Spleen (tissue), 7 donors: ENCODE measurements at regions not wholly inside any gene's neighbourhood (a gene's known extent, or its start where the extent isn't known, plus 50 kb on each side); places are given as distances from the start of the nearest gene placed in this dataset.

Experiments used
- POLR2A ChIP-seq, 3 donors: fragments of 450-650 bp; IDR thresholded peaks; one replicate each; pipeline ENCODE4 v1.5.1; 2017; ENCODE audit warnings: antibody characterized with exemption in 3 of 3, mild to moderate bottlenecking in 1 of 3
- POLR2AphosphoS5 ChIP-seq, 3 donors: sonication (generic); formaldehyde crosslinking; IDR thresholded peaks; one replicate each; pipeline ENCODE4 v1.5.1; 2017; ENCODE audit warnings: antibody characterized with exemption in 3 of 3
- TF ChIP-seq, protein P1 (sequence below), 11 experiments: fragments of 200-600 bp in 7 of 11; fragments of 450-650 bp in 4 of 11; sonication (generic) in 4 of 11; IDR thresholded peaks in 8 of 11; conservative IDR thresholded peaks in 3 of 11; 1 replicate in 7 of 11; 2 replicates in 4 of 11; pipeline versions ENCODE4 v1.4.0 to v1.8.0; 2016 to 2021; ENCODE audit warnings: antibody characterized with exemption in 11 of 11, inconsistent platforms in 4 of 11, mild to moderate bottlenecking in 1 of 11
- donor health status: DM: no; HTN: no; CAD: no; lungs with moderate emphysema.
- donor health status: DM: no; HTN: no; CAD: no.
- donor health status: DM: no; HTN: no; CAD: no.

- TF ChIP-seq, protein P1, sequence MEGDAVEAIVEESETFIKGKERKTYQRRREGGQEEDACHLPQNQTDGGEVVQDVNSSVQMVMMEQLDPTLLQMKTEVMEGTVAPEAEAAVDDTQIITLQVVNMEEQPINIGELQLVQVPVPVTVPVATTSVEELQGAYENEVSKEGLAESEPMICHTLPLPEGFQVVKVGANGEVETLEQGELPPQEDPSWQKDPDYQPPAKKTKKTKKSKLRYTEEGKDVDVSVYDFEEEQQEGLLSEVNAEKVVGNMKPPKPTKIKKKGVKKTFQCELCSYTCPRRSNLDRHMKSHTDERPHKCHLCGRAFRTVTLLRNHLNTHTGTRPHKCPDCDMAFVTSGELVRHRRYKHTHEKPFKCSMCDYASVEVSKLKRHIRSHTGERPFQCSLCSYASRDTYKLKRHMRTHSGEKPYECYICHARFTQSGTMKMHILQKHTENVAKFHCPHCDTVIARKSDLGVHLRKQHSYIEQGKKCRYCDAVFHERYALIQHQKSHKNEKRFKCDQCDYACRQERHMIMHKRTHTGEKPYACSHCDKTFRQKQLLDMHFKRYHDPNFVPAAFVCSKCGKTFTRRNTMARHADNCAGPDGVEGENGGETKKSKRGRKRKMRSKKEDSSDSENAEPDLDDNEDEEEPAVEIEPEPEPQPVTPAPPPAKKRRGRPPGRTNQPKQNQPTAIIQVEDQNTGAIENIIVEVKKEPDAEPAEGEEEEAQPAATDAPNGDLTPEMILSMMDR (IDR thresholded peaks at IDR 0.05 in 8 of 11, conservative IDR thresholded peaks at IDR 0.05 in 3 of 11), result no peak
- no peak for TF ChIP-seq POLR2A (IDR thresholded peaks at IDR 0.05)
- no peak for TF ChIP-seq POLR2AphosphoS5 (IDR thresholded peaks at IDR 0.05)
These were observed 68.6 kb upstream of the NPHP3 start for GRCh38 chr3:132790806-132791205.
